WTC11 (cell line): ENCODE measurements at regions not wholly inside any gene's neighbourhood (a gene's known extent, or its start where the extent isn't known, plus 50 kb on each side); places are given as distances from the start of the nearest gene placed in this dataset.

Source experiments
- ETV6 ChIP-seq: sonication (generic); formaldehyde crosslinking; IDR thresholded peaks from 2 replicates; pipeline ENCODE4 v1.8.1; 2022; ENCODE audit warnings: mild to moderate bottlenecking, missing genetic modification reagents
- FOXJ3 ChIP-seq: sonication (generic); formaldehyde crosslinking; IDR thresholded peaks from 2 replicates; pipeline ENCODE4 v1.9.0; 2021; ENCODE audit warnings: missing genetic modification reagents, mild to moderate bottlenecking, borderline replicate concordance
- FOXP1 ChIP-seq: sonication (generic); formaldehyde crosslinking; IDR thresholded peaks from 2 replicates; pipeline ENCODE4 v1.8.0; 2022; ENCODE audit warnings: missing genetic modification reagents, mild to moderate bottlenecking, moderate library complexity, borderline replicate concordance
- ZNF671 ChIP-seq: fragments of 250-450 bp; sonication (Bioruptor Pico); IDR thresholded peaks from 2 replicates; pipeline ENCODE4 v1.8.0; 2021; ENCODE audit warnings: mild to moderate bottlenecking
- TF ChIP-seq, protein P1 (sequence below): sonication (generic); formaldehyde crosslinking; IDR thresholded peaks from 2 replicates; pipeline ENCODE4 v1.8.1; 2022; ENCODE audit warnings: mild to moderate bottlenecking, missing genetic modification reagents, moderate library complexity, borderline replicate concordance

DNA sequence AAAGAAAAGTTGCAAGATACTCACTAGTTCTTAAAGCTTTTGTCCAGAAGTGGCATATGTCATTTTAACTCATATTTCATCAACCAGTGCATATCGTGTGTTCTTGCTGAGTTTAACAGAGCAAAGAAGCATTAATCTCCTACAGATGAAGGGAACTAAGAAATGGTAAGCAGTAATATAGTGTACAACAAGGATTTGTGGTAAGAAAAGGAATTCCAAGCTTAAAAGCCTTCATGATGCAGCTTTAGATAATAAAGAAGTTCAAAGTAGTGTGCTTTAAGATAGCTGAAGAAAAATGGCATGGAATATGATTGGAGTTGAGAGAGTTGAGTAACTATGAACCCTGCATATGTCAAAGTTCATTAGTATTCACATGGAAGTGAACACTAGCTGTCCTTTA is 649.8 kb upstream of the FSHR start:
- TF ChIP-seq ETV6 (CRISPR knock-in tag) (no peak), ZNF671 (CRISPR knock-in tag) (no peak), FOXP1 (no peak), FOXJ3 (no peak)
- TF ChIP-seq, protein P1, sequence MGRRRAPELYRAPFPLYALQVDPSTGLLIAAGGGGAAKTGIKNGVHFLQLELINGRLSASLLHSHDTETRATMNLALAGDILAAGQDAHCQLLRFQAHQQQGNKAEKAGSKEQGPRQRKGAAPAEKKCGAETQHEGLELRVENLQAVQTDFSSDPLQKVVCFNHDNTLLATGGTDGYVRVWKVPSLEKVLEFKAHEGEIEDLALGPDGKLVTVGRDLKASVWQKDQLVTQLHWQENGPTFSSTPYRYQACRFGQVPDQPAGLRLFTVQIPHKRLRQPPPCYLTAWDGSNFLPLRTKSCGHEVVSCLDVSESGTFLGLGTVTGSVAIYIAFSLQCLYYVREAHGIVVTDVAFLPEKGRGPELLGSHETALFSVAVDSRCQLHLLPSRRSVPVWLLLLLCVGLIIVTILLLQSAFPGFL (CRISPR knock-in tag): no peak
